H9 (cell line): ENCODE measurements at regions not wholly inside any gene's neighbourhood (a gene's known extent, or its start where the extent isn't known, plus 50 kb on each side); places are given as distances from the start of the nearest gene placed in this dataset.

Source experiments
- DNase-seq: peaks from one replicate; pipeline ENCODE4 v3.0.0-alpha.2; 2017
- H2AFZ ChIP-seq: one replicate; pipeline ENCODE4 v1.6.1; 2013; ENCODE audit warnings: mild to moderate bottlenecking, low read length, control low read depth, moderate library complexity
- H2AK5ac ChIP-seq: 2 replicates; pipeline ENCODE4 v1.6.1; 2013; ENCODE audit warnings: low read length, control low read depth, mixed read lengths; ENCODE audit not compliant: insufficient read length
- H2BK120ac ChIP-seq: one replicate; pipeline ENCODE4 v1.6.1; 2013; ENCODE audit warnings: low read depth, mild to moderate bottlenecking, low read length, control low read depth, inconsistent platforms; ENCODE audit not compliant: poor library complexity, severe bottlenecking
- H2BK12ac ChIP-seq: 2 replicates; pipeline ENCODE4 v1.6.1; 2013; ENCODE audit warnings: low read length, control low read depth, mixed read lengths, low read depth; ENCODE audit not compliant: insufficient read length
- H2BK15ac ChIP-seq: 2 replicates; pipeline ENCODE4 v1.6.1; 2013; ENCODE audit warnings: low read depth, low read length, control low read depth
- H2BK20ac ChIP-seq: one replicate; pipeline ENCODE4 v1.6.1; 2013; ENCODE audit warnings: low read depth, mild to moderate bottlenecking, low read length, control low read depth, inconsistent platforms; ENCODE audit not compliant: poor library complexity, severe bottlenecking
- H2BK5ac ChIP-seq: 2 replicates; pipeline ENCODE4 v1.6.1; 2013; ENCODE audit warnings: low read length, control low read depth, mixed read lengths; ENCODE audit not compliant: insufficient read length
- H3K14ac ChIP-seq: 2 replicates; pipeline ENCODE4 v1.6.1; 2013; ENCODE audit warnings: low read length, control low read depth; ENCODE audit not compliant: insufficient read depth
- H3K18ac ChIP-seq: 2 replicates; pipeline ENCODE4 v1.6.1; 2013; ENCODE audit warnings: low read depth, mild to moderate bottlenecking, mixed read lengths, low read length, control low read depth; ENCODE audit not compliant: insufficient read length
- H3K23ac ChIP-seq: 2 replicates; pipeline ENCODE4 v1.6.1; 2013; ENCODE audit warnings: low read length, control low read depth, mixed read lengths, low read depth; ENCODE audit not compliant: insufficient read length
- H3K23me2 ChIP-seq: 2 replicates; pipeline ENCODE4 v1.6.1; 2013; ENCODE audit warnings: low read depth, mild to moderate bottlenecking, mixed read lengths, low read length, control low read depth; ENCODE audit not compliant: insufficient read length, poor library complexity, severe bottlenecking
- H3K27ac ChIP-seq: 2 replicates; pipeline ENCODE4 v1.5.1; 2013; ENCODE audit warnings: low read length, control low read depth, mixed read lengths, low read depth; ENCODE audit not compliant: insufficient read length
- H3K27me3 ChIP-seq: 2 replicates; pipeline ENCODE4 v1.6.1; 2013; ENCODE audit warnings: low read length, control low read depth, inconsistent platforms; ENCODE audit not compliant: insufficient read depth
- H3K4ac ChIP-seq: 2 replicates; pipeline ENCODE4 v1.6.1; 2013; ENCODE audit warnings: low read depth, mild to moderate bottlenecking, control low read depth, inconsistent platforms, low read length, moderate library complexity
- H3K4me1 ChIP-seq: 2 replicates; pipeline ENCODE4 v1.6.1; 2013; ENCODE audit warnings: low read length, control low read depth, inconsistent platforms; ENCODE audit not compliant: insufficient read depth
- H3K4me2 ChIP-seq: 2 replicates; pipeline ENCODE4 v1.6.1; 2013; ENCODE audit warnings: low read length, control low read depth, mixed read lengths; ENCODE audit not compliant: insufficient read length, insufficient read depth
- H3K56ac ChIP-seq: 2 replicates; pipeline ENCODE4 v1.6.1; 2013; ENCODE audit warnings: low read depth, mild to moderate bottlenecking, mixed read lengths, low read length, control low read depth; ENCODE audit not compliant: insufficient read length
- H3K79me1 ChIP-seq: 2 replicates; pipeline ENCODE4 v1.6.1; 2013; ENCODE audit warnings: low read depth, mild to moderate bottlenecking, moderate library complexity, low read length, control low read depth, inconsistent platforms; ENCODE audit not compliant: insufficient read depth, poor library complexity, severe bottlenecking
- H3K79me2 ChIP-seq: 2 replicates; pipeline ENCODE4 v1.6.1; 2013; ENCODE audit warnings: low read length, control low read depth, inconsistent platforms; ENCODE audit not compliant: insufficient read depth
- H3K9ac ChIP-seq: 2 replicates; pipeline ENCODE4 v1.6.1; 2013; ENCODE audit warnings: low read length, control low read depth, mixed read lengths; ENCODE audit not compliant: insufficient read length; ENCODE audit errors: extremely low read depth
- H3K9me3 ChIP-seq: one replicate; pipeline ENCODE4 v1.6.1; 2013; ENCODE audit warnings: low read depth, low read length, inconsistent platforms; ENCODE audit not compliant: control insufficient read depth
- H3T11ph ChIP-seq: one replicate; pipeline ENCODE4 v1.6.1; 2013; ENCODE audit warnings: mild to moderate bottlenecking, low read length, control low read depth, inconsistent platforms
- H4K20me1 ChIP-seq: one replicate; pipeline ENCODE4 v1.6.1; 2013; ENCODE audit not compliant: control insufficient read depth, insufficient read length, insufficient read depth
- H4K5ac ChIP-seq: 2 replicates; pipeline ENCODE4 v1.6.1; 2013; ENCODE audit warnings: low read depth, mild to moderate bottlenecking, mixed read lengths, low read length, control low read depth; ENCODE audit not compliant: insufficient read length
- H4K8ac ChIP-seq: replicated peaks from 2 replicates; pipeline ENCODE4 v1.6.1; 2013; ENCODE audit warnings: low read length, control low read depth, mixed read lengths, low read depth; ENCODE audit not compliant: insufficient read length
- H4K91ac ChIP-seq: 2 replicates; pipeline ENCODE4 v1.6.1; 2013; ENCODE audit warnings: low read depth, mild to moderate bottlenecking, moderate library complexity, mixed read lengths, low read length, control low read depth; ENCODE audit not compliant: insufficient read length
- H3K27ac Mint-ChIP-seq, 3 experiments: 2 replicates in 2 of 3; 3 replicates in 1 of 3; pipeline ENCODE4 v1.8.0; 2020 to 2021; ENCODE audit warnings: mixed read lengths in 3 of 3, mild to moderate bottlenecking in 1 of 3, moderate library complexity in 1 of 3
- H3K27me3 Mint-ChIP-seq: 2 replicates; pipeline ENCODE4 v1.8.0; 2021; ENCODE audit warnings: low read depth, mild to moderate bottlenecking, moderate library complexity, mixed read lengths
- H3K36me3 Mint-ChIP-seq, 3 experiments: 2 replicates in 2 of 3; 3 replicates in 1 of 3; pipeline ENCODE4 v1.8.0; 2020 to 2021; ENCODE audit warnings: low read depth in 3 of 3, mixed read lengths in 3 of 3; ENCODE audit not compliant: insufficient read depth in 1 of 3
- H3K4me1 Mint-ChIP-seq, 2 experiments: 2 replicates each; pipeline ENCODE4 v1.8.0; 2020; ENCODE audit warnings: mixed read lengths in 2 of 2
- H3K4me3 Mint-ChIP-seq, 2 experiments: 2 replicates in 1 of 2; 3 replicates in 1 of 2; pipeline ENCODE4 v1.8.0; 2020 to 2021; ENCODE audit warnings: mild to moderate bottlenecking in 2 of 2, mixed read lengths in 2 of 2, moderate library complexity in 1 of 2
- H3K9me3 Mint-ChIP-seq, 2 experiments: 2 replicates in 1 of 2; 3 replicates in 1 of 2; pipeline ENCODE4 v1.8.0; 2020; ENCODE audit warnings: mild to moderate bottlenecking in 2 of 2, mixed read lengths in 2 of 2, moderate library complexity in 1 of 2
- whole genome bisulfite sequencing: extraction: QIAGEN DNeasy Blood & Tissue Kit; methylation state at CpG from one replicate; pipeline ENCODE4 v1.1.7; 2013; ENCODE audit warnings: missing lambda C conversion rate, low lambda C conversion rate, mixed read lengths; ENCODE audit not compliant: insufficient read length; ENCODE audit errors: extremely low coverage; 5-methylcytosine and 5-hydroxymethylcytosine counted together
- TF ChIP-seq, protein P1 (sequence below): fragments of 200-600 bp; sonication (generic); conservative IDR thresholded peaks from 3 replicates; pipeline ENCODE4 v1.8.0; 2021; ENCODE audit warnings: antibody characterized with exemption, mild to moderate bottlenecking

DNA sequence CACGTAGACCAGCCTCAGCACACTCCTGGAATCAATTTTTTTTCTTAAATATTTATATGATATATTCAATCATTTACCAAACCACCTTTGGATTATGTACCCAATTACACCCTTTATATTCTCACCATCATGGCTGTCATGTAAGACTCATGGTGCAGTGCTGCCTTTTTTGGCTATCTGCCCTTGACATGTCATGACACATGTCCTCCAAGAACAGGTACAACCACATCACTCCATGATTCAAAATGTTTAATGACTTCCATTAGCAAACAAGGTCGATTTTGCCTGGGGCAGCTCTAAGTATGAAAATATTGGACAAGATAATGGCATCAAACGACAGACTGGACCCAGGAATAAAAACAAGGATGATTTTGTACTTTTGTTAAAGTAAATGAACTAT lies 861.1 kb upstream of the ADAMTS5 start:
- Histone ChIP-seq H3K27me3 (no peaks in the 10 kb centered on the region), H3K79me1 (no peaks in the 10 kb centered on the region), H3K9me3 (no peaks in the 10 kb centered on the region), H3K56ac (no peak overlapping the region), H3K4me2 (no peak overlapping the region), H2BK120ac (no peak overlapping the region), H3K14ac (no peak overlapping the region), H2BK12ac (no peak overlapping the region), H3K9ac (no peak overlapping the region), H3T11ph (no peak overlapping the region), H2BK5ac (no peak overlapping the region), H3K4ac (no peak overlapping the region), H4K91ac (no peak overlapping the region), H4K5ac (no peak overlapping the region), H4K20me1 (no peaks in the 10 kb centered on the region), H2BK20ac (no peak overlapping the region), H3K18ac (no peak overlapping the region), H3K23me2 (no peaks in the 10 kb centered on the region), H4K8ac (no peak overlapping the region), H3K23ac (no peak overlapping the region), H3K79me2 (no peaks in the 10 kb centered on the region), H3K4me1 (no peaks in the 10 kb centered on the region), H2BK15ac (no peak overlapping the region), H3K27ac (no peak overlapping the region), H2AK5ac (no peak overlapping the region), H2AFZ (no peak overlapping the region)
- Mint-ChIP-seq H3K27me3 (no peaks in the 10 kb centered on the region), H3K4me1 (no peaks in the 10 kb centered on the region), H3K27ac (no peak overlapping the region), H3K9me3 (peaks cover 0 to 3% of the 10 kb centered on the region in 2 experiments; a peak in 1 of 5 replicates), H3K4me3 (no peak overlapping the region), H3K36me3 (peaks cover 0 to 4% (median 2%) of the 10 kb centered on the region in 3 experiments; a peak in 3 of 7 replicates)
- no CpG with 5 or more reads among the region's 3 CpGs for WGBS
- TF ChIP-seq, protein P1, sequence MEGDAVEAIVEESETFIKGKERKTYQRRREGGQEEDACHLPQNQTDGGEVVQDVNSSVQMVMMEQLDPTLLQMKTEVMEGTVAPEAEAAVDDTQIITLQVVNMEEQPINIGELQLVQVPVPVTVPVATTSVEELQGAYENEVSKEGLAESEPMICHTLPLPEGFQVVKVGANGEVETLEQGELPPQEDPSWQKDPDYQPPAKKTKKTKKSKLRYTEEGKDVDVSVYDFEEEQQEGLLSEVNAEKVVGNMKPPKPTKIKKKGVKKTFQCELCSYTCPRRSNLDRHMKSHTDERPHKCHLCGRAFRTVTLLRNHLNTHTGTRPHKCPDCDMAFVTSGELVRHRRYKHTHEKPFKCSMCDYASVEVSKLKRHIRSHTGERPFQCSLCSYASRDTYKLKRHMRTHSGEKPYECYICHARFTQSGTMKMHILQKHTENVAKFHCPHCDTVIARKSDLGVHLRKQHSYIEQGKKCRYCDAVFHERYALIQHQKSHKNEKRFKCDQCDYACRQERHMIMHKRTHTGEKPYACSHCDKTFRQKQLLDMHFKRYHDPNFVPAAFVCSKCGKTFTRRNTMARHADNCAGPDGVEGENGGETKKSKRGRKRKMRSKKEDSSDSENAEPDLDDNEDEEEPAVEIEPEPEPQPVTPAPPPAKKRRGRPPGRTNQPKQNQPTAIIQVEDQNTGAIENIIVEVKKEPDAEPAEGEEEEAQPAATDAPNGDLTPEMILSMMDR = no peak
- no peak for DNase-seq
